ENCODE measurements at regions not wholly inside any gene's neighbourhood (a gene's known extent, or its start where the extent isn't known, plus 50 kb on each side); places are given as distances from the start of the nearest gene placed in this dataset.

DNA sequence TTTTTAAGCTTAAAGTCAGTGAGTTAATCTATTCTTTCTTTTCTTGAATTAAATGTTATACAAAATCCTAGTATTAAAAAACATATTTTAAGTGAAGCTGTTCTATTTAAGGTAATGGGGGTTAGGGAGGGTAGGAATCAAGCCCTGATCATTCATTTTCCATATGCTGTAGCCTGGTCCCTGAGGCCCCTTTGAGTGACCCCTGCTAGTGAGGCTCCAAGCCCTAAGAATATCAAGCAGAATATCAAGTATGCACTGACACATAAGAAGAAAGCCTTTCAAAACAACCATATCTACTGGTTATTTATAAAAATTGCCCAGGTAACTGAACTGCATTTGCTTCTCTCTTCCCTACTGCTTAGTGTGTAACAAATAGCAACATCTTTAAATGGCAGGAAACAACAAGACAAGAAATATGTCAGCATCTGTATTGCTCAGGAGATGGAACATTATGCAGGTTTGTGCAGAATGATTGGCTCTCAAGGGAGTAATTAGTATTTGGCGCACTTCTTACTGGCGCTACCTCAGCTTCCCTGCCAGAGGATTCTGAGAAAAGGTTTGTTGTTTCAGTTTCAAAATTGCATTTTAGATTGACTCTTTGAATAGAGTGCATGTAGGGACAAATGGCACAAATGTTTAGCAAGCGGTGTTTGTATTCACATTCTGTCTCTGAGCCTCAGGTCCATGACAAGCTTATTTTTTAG is 223.0 kb downstream of the DUSP6 start:
- H3K4me3 ChIP-seq (ENCODE audit: low read depth, low read length) = no peak overlapping the region
- TF ChIP-seq CTCF (IDR thresholded peaks at IDR 0.05; ENCODE audit: insufficient read depth, low read length) = no peak
- no peak for DNase-seq (ENCODE audit: low read depth)

- no peak overlapping the region for H3K4me3 ChIP-seq (ENCODE audit: low read depth, low read length)
- TF ChIP-seq CTCF (IDR thresholded peaks at IDR 0.05; ENCODE audit: insufficient read depth, low read length) = no peak
- peak; percentile 50 for DNase-seq (ENCODE audit: low read depth)
Observed at GRCh38 chr12:89126712-89127111, 225.6 kb downstream of the DUSP6 start.

GRCh38 chr12:89122852-89123251 is 229.4 kb downstream of the DUSP6 start:
- H3K4me3 ChIP-seq (ENCODE audit: low read depth, low read length) = no peak overlapping the region
- DNase-seq (ENCODE audit: low read depth) = no peak
- TF ChIP-seq CTCF (IDR thresholded peaks at IDR 0.05; ENCODE audit: insufficient read depth, low read length) = no peak

- no peak overlapping the region for H3K4me3 ChIP-seq (ENCODE audit: low read depth, low read length)
- no peak for DNase-seq (ENCODE audit: low read depth)
- TF ChIP-seq CTCF (IDR thresholded peaks at IDR 0.05; ENCODE audit: insufficient read depth, low read length) = no peak
Observed at GRCh38 chr12:89117448-89118034, 234.8 kb downstream of the DUSP6 start.

GRCh38 chr12:89111964-89112363 is 240.3 kb downstream of the DUSP6 start:
- H3K4me3 ChIP-seq (ENCODE audit: low read depth, low read length) = no peak overlapping the region
- DNase-seq (ENCODE audit: low read depth) = no peak
- TF ChIP-seq CTCF (IDR thresholded peaks at IDR 0.05; ENCODE audit: insufficient read depth, low read length) = no peak

GRCh38 chr12:89108265-89108664 is 244.0 kb downstream of the DUSP6 start:
- no peak for DNase-seq (ENCODE audit: low read depth)
- TF ChIP-seq CTCF (IDR thresholded peaks at IDR 0.05; ENCODE audit: insufficient read depth, low read length) = no peak
- no peak overlapping the region for H3K4me3 ChIP-seq (ENCODE audit: low read depth, low read length)
